ENCODE measurements at regions not wholly inside any gene's neighbourhood (a gene's known extent, or its start where the extent isn't known, plus 50 kb on each side); places are given as distances from the start of the nearest gene placed in this dataset.

GRCh38 chr4:184952522-184952921 is 65.8 kb upstream of the HELT start:
- DNase-seq (ENCODE audit: low read depth) = no peak
- no peak overlapping the region for H3K4me3 ChIP-seq (ENCODE audit: low read depth, low read length)
- TF ChIP-seq, protein P1, sequence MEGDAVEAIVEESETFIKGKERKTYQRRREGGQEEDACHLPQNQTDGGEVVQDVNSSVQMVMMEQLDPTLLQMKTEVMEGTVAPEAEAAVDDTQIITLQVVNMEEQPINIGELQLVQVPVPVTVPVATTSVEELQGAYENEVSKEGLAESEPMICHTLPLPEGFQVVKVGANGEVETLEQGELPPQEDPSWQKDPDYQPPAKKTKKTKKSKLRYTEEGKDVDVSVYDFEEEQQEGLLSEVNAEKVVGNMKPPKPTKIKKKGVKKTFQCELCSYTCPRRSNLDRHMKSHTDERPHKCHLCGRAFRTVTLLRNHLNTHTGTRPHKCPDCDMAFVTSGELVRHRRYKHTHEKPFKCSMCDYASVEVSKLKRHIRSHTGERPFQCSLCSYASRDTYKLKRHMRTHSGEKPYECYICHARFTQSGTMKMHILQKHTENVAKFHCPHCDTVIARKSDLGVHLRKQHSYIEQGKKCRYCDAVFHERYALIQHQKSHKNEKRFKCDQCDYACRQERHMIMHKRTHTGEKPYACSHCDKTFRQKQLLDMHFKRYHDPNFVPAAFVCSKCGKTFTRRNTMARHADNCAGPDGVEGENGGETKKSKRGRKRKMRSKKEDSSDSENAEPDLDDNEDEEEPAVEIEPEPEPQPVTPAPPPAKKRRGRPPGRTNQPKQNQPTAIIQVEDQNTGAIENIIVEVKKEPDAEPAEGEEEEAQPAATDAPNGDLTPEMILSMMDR (conservative IDR thresholded peaks at IDR 0.05; ENCODE audit: low read depth, low read length) = no peak

DNA sequence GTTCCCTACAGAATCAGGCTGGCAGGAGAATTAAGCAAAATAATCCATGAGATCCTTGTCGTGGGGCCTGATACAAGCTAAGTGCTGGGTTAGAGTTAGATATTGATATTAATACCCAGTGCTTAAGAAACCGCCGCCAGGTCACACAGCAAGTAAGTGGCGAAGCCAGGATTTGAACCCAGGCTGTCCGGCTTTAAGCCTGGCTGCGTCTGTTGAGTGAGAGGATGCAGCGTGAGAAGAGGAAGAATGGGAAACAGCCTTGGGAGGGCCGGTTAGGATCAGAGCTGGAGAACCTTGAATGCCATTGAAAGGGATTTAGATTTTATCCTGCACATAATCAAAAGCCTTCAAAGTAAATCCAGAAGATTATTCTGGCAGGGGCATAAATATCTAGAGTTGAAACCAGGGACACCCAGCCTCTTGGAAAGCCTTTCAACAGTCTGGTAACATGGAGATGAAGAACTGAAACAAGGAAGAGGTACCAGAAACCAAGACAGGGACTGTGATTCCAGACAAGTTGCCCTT is 64.8 kb upstream of the HELT start:
- TF ChIP-seq, protein P1 (conservative IDR thresholded peaks at IDR 0.05; ENCODE audit: low read depth, low read length) = no peak
- no peak overlapping the region for H3K4me3 ChIP-seq (ENCODE audit: low read depth, low read length)
- no peak for DNase-seq (ENCODE audit: low read depth)

DNA sequence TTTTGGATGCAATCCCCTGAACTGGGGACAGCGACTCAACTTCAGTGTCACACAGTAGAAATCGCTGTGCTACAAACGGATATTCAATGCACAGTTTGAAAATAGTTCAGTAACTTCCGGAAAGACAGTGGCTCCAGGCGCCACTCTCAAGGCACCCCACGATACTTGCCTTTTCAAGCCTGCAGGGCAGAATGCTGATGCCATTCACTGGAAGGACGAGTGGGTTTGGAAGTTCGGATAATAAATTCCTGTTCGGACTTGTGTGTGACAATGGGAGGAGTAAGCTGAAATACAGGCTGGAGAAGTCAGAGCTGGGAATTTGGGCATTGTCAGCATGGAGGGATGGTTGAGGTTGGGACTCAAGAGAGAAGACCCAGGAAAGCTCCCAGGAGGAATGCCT is 64.3 kb upstream of the HELT start:
- TF ChIP-seq, protein P1 (conservative IDR thresholded peaks at IDR 0.05; ENCODE audit: low read depth, low read length) = no peak
- no peak overlapping the region for H3K4me3 ChIP-seq (ENCODE audit: low read depth, low read length)
- no peak for DNase-seq (ENCODE audit: low read depth)

DNA sequence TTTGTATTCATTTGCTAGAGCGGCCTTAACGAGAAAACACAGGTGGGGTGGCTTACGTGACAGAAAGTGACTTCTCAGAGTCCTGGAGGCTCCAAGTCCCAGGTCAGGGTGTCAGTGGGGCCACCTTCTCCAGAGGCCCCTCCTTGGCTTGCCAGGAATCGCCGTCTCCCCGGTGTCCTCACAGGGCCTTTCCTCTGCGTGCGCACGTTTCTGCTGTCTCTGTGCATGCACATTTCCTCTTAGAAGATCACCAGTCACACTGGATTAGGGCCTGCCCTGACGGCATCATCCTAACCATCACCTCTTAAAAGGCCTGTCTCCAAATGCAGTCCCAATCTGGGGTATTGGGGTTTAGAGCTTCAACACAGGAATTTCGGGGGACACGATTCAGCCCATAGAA is 63.8 kb upstream of the HELT start:
- TF ChIP-seq, protein P1 (conservative IDR thresholded peaks at IDR 0.05; ENCODE audit: low read depth, low read length) = no peak
- no peak overlapping the region for H3K4me3 ChIP-seq (ENCODE audit: low read depth, low read length)
- no peak for DNase-seq (ENCODE audit: low read depth)

DNA sequence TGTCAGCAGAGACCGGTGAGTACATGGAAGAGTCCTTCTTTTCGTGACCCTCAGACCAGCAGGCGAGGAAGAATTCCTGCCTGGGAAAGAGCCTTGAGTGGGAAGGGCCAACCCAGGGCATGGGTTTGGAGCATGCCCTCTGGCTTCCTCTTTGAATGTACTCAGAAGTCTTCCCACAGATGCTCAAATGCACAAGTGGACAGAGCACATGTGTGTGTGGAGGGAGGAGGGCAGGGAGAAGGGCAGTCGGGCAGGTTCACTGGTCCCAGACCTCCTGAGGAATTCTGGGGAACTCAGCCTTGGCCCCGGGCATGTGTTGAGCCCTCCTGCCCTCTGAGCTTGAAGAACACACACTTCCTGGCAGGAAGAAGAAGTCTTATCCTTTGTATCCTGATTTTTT is 63.2 kb upstream of the HELT start:
- H3K4me3 ChIP-seq (ENCODE audit: low read depth, low read length) = no peak overlapping the region
- TF ChIP-seq, protein P1 (conservative IDR thresholded peaks at IDR 0.05; ENCODE audit: low read depth, low read length) = no peak
- no peak for DNase-seq (ENCODE audit: low read depth)

GRCh38 chr4:184955636-184956035 is 62.7 kb upstream of the HELT start:
- no peak for DNase-seq (ENCODE audit: low read depth)
- TF ChIP-seq, protein P1 (conservative IDR thresholded peaks at IDR 0.05; ENCODE audit: low read depth, low read length) = no peak
- no peak overlapping the region for H3K4me3 ChIP-seq (ENCODE audit: low read depth, low read length)

- TF ChIP-seq, protein P1 (conservative IDR thresholded peaks at IDR 0.05; ENCODE audit: low read depth, low read length) = no peak
- no peak overlapping the region for H3K4me3 ChIP-seq (ENCODE audit: low read depth, low read length)
- no peak for DNase-seq (ENCODE audit: low read depth)
These were observed 60.7 kb upstream of the HELT start for GRCh38 chr4:184957446-184958115.
